HG03575 (cell line): ENCODE measurements at regions not wholly inside any gene's neighbourhood (a gene's known extent, or its start where the extent isn't known, plus 50 kb on each side); places are given as distances from the start of the nearest gene placed in this dataset.
"Not testable (repeated sequence)": the region's sequence is repeated elsewhere in the genome, so short reads cannot be mapped to it uniquely, and the experiment has no call there.

ENCODE experiments used
- ATAC-seq: cut with Tn5 transposase; IDR thresholded peaks from one replicate; pipeline ENCODE4 v1.9.1; 2021; ENCODE audit not compliant: unreplicated experiment, insufficient number of reproducible peaks, low FRiP score; ENCODE audit errors: extremely low read depth

DNA sequence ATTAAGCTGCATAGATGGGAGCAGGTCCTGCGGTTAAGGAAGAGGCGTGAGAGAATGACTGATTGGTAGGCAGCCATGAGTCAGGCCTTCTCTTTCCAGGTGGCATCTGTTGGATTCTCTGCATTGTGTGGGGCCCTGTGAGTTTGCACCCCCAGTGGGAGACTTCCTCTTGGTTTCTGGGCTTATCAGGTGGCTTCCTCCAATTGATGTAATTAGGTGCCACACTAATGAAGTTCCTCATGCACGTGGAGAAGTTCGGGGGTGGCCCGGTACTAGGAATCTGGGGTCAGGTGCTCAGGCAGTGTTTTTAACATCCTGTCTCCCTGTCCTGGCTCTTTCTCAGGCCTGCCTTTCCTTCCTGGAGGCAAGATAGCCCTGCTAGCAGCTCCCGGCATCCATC, 765.1 kb upstream of the TMEM132C start:
- no peak for ATAC-seq

DNA sequence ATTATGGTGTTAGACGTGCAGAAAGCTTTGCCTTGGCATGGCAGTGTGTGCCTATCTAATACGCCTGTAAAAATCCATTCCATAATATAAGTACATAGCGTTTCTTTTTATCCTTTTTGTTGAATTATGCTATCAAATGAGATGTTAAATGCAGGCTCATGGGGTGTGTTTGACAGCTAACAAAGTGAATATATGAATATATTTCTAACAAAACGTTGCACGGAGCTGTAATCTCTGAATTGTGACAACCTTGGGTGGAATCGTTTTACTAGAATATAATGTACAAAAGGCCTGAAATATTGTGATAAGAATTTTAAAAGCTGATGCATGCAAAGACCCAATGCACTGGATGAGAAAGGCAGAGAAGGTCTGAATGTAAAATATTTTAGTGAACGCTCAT, 763.7 kb upstream of the TMEM132C start:
- no peak for ATAC-seq

DNA sequence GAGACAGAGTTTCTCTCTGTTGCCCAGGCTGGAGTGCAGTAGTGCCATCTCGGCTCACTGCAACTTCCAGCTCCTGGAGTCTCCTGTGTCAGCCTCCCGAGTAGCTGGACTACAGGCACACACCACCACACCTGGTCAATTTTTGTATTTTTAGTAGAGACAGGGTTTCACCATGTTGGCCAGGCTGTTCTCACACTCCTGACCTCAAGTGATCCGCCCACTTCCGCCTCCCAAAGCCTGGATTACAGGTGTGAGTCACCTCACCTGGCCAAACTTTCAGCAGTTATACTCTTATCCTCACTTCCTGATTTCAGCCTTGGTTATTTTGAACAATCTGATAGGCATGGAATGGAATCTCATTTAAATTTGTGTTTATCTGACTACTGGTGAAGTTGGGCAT, 763.0 kb upstream of the TMEM132C start:
- not testable (repeated sequence) for ATAC-seq

DNA sequence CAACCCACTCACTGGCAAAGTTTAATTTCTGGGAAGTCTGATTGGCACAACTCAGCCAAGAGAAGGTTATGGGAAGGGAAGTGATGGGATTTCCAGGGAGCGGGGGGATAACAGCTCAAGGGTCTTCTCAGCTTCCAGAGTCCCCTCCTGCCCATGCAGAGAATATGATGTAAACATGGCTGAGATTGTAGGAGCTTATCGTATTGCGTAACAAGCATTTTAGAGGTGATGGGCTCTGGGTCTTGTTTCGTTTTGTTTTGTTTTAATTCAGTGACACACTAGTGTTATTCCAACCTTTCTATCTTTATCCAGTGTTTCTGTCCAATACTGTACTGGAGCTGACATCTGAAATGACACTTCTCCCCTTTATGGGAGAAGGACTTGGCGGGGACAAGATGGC, 762.1 kb upstream of the TMEM132C start:
- ATAC-seq, result no peak

DNA sequence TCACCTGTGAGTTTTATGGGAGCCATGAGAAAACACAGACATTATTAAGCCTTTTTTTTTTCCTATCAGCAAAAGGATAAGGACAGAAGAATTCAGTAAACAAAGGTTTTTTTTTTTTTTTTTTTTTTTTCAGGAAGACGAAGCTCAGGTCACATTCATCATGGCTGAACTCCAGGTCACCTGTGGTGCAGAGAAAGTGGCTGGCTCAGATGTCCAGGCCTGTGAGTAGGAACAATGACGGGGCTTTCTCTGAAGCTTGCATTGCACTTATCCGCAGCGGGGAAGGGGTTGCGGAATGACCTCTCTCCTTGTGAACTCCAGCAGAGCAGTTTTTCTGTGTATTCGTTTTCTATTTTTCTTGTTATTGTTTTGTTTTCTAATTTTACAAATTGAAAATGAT, 759.6 kb upstream of the TMEM132C start:
- no peak for ATAC-seq

DNA sequence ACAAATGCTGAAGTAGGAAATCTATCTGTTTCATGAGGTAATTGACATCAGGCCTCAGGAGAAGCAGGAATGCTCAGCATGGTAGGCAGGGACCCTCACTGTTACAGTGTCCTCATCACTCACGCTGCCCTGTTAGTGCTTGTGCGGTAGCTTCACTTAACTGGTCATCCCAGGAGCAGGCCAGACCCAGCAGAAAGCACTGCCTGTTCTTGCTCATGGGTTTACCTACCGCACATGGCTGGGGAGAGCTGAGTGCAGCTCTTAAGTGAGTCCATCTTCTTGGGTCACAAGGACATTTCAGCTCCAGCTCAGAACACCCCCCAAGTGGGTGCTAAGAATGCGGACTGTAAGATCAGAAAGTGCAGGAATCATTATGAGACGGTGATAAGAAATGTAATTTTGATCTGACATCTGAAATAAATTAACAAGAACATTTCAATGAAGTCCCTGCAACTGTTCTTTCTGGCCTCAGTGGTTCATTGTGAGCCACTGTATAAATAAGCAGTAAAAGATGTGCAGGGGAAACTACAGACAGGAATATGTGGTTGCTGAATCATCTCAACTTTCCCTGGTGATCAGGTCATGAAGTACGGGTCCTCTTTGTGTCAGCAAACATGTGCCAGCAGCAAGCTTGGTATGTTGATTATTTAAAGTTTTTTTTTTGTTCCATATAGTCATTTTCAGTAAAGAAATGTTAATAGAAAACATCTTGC, 757.7 kb upstream of the TMEM132C start:
- ATAC-seq, result no peak

DNA sequence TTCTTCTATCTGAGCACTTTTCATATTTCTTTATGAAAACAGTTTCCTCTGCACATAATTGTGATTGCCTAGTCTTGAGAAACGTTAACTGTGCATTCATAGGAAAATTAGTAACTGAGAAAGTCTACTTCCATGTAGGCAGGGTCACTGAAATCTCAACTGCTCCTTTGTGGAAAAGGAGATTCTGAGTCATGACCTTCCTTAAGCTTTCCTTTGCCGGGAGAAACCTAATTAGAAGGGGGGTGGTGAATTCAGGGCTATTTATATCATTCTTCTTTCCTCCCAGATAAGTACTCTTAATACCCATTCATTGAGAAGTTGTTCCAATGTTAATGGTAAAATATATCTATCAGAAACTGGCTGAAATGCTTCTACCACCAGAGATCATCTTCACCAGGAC, 751.0 kb upstream of the TMEM132C start:
- no peak for ATAC-seq

DNA sequence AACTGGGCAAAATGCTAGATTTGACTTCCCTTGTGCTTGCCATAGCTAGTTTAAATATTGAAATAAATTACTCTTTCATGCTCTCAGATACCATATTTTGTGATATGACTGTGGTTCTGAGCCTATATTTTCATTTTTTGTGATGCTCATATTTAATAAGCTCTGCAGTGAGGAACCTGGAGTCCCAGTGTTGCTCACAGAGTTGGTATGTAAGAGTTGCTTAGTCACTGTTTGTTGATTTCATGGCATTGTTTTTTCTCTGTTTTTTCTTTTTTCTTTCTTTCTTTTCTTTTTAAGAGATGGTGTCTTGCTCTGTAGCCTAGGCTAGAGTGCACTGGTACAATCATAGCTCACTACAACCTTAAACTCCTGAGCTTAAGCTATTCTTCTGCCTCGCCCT, 750.5 kb upstream of the TMEM132C start:
- ATAC-seq, result no peak

DNA sequence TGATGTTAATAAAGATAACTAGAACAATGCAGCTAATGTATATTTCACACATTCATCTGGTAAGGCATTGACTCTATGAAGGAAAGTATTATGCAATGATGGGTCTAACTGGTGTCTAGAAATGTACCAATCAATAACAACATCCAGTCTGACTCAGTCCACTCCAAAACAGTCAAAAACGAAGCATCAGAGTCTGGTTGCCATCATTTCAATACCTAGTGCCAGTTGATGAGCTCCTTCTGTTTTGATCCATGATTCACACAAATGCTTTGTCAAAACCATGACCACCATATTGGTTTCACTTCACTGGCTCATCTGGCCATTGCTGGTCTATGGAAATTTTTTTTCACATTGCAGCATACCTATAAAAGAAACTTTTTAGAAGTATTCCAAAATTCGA, 747.2 kb upstream of the TMEM132C start:
- ATAC-seq, result no peak

DNA sequence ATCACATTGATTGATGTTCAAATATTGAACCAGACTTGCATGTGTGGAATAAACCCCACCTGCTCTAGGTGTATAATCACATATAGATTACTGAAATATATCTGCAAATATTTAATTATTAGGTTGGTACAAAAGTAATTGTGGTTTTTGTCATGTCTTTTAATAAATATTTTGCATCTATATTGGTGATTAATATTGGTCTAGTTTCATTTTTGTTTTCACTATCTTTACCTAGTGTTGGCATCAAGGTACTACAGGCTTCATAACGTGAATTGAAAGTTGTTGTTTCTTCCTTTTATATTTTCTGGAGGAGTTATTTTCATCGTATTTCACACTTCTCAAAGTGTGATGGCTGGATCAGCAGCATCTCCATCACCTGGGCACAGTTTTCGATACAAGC, 740.0 kb upstream of the TMEM132C start:
- ATAC-seq, result no peak

DNA sequence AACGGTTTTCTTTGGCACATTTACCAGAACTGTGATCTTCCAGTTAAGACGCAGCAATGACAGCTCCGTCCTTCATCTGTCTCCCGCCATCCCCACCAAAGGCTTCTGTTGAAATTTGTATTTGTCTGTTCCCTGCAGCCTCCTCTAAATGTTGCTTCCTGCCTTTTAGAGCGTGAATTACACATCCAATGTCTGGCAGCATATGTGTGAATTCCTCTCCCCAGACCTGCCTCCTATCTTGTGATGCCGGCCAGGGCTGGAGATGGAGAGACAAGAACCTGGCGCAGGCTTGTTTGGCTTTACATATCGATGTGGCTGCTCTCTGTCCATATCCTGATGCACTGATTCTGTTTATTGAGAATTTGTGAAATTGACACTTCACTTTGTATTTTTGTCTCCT, 738.4 kb upstream of the TMEM132C start:
- ATAC-seq, result no peak

DNA sequence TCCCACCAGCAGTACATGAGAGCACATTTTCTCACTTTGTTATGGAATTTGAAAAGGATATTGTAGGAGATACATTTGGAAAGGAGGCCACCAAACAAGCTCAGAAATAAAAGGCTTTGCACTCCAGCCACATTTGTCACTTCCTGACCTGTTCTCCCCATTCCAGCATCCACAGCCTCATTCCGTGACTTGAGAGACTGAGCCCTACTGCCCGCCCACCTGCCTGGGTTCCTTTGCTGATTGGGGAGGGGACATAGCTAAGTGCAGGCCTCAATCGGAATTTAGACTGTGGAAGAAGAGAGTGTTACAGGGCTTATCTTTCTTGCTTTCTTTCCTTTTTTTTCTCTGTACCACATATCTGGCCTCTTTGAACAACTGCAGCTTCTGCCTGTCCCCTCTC, 735.4 kb upstream of the TMEM132C start:
- no peak for ATAC-seq

DNA sequence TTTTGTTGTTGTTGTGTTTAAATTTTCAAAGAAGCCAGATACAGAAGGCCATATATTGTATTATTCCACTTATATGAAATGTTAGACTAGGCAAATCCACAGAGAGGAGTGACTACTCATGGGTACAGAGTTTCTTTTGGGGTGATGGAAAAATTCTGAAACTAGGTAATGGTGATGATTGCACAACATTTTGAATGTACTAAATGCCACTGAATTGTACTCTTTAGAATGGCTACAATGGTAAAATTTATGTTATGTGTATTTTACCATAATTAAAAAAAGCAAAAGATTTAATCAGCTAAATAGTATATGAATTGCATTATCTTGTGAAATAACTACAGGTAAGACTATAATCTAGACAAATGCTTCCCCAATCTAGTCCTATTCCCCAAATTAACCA, 733.6 kb upstream of the TMEM132C start:
- ATAC-seq, result no peak

DNA sequence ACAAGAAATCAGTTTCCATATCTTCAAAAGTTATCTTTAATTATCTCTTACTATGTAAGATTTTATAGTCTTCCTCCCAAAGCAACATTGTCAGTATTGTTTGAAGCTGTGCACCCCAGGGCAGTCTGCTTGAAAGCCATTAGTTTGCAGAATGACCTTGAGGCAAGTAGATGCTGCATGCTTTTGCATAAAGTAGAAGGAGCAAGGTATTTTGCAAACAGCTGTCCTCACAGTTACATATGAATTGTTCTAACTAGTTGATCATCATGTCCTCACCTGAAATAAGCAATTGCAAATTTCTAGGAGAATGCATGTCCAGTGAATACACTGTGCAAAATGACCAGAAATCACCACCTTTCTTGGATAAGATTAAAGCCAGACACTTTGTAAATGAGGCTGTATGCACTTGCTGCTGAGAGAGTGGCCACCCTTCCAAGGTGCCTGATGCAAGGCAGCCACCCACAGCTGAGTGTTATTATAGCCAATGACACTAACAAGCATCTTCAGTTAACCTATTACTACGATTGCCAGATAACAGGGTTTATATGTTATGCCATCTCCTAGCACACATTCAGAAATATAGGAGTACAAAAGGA, 730.0 kb upstream of the TMEM132C start:
- no peak for ATAC-seq

DNA sequence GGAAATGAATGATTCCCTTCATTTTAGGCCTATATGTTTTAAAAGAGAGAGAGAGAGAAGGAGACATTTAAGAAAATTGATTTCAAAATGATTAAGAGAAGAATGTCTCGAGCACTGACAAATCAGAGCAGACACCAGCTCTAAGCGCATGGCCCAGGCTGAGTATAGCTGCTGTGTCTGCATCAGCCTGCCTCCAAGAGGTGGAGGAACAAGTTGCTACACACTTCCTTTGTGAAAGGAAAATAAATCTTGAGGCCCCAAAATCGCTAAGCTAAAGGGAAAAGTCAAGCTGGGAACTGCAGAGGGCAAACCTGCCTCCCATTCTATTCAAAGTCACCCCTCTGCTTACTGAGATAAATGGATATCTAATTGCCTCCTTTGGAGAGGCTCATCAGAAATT, 728.7 kb upstream of the TMEM132C start:
- no peak for ATAC-seq

DNA sequence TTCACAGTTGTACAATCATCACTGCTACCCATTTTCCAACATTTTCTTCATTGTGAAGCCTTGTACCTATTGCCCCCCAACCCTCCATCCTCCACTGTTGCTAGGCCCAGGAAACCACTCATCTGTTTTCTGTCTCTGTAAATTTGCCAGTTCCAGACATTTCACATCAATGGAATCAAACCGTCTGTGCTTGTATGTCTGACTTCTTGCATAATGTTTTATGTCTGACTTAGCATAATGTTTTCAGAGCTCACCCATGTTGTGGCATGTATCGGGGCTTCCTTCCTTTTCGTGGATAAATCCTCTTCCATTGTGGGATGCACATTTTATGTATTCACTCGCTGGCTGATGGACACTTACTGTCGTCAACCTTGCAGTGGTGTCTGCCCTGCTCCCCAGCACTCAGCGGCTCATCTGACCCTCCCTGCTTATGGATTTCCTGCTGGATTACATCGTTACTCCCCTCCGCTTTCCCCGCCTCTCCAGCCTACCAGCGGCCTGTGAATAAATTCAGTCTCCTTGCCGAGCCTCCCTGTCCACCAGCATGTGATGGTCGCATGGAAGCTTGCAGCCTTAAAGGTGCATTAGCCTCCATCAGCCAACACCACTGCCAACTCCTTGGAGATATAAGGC, 727.6 kb upstream of the TMEM132C start:
- ATAC-seq, result no peak

DNA sequence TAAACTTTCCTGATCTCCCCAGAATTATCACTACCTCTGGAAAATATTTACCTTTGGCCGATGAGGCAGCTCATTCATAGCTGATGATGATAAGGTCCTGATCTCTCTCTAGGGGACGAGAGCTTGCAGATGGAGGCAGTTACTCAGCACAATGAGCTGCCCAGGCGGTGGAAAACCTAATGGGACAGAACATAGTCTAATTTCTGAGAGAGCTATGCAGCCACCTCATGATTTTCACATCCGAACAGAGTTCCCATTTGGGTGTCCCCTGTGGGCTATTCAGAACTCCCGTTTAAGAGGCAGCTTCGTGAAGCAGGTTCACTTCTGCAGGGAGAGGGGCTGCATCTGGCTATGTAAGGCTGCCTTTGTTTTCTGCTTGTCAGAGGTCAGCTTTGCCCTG, 724.6 kb upstream of the TMEM132C start:
- no peak for ATAC-seq

DNA sequence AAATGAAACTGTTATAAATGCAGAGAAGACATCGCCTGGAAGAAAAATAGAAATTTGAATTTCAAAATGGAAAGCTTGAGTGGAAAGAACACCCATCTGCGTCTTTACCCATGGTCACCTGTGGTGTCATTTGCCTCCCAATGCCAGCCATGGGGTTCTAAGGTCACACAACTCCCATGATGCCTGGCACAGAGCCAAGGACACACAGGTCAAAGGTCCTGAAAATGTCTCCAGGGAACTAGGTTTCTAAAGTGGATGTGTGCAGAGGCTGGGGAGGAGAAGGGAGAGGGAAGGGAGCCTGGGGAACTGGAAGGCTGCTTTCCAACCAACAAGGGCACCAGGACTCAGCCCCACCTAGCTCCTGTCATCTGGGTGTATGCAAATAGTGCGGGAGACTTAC, 724.0 kb upstream of the TMEM132C start:
- no peak for ATAC-seq

DNA sequence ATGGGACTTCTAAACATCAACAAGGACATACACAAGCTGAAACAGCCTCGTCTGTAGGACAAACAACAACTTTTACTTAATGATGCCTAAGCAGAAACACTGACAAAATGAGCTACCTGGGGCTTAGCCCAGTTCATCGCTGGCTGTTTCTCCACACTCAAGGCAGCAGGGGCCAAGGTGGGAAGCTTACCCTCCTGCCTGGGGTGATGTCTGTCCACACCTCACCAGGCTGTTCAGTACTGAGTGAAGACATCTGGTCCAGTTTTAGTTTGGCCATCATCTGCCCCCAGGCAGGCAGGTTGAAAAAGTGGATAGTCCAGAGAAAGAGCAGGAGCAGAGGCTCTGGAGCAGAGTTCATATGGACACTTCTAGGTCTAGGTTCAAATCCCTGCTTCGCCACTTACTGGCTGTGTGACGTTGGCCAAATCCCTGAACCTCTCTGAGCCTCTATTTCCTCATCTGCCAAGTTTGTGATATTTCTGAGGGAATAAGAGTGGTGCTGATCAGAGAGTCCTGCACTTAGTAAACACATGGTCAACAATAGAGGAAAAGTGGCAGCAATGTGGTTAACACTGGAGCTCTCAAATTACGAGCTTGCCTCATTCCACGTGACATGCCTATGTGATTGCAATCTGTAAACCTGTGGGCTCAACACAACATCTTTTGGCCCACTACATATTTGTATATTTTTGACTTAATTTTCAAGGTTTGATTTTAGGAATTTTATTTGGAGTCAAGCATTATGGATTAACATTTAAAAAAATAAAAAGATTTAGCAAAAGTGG, 720.1 kb upstream of the TMEM132C start:
- ATAC-seq, result no peak

DNA sequence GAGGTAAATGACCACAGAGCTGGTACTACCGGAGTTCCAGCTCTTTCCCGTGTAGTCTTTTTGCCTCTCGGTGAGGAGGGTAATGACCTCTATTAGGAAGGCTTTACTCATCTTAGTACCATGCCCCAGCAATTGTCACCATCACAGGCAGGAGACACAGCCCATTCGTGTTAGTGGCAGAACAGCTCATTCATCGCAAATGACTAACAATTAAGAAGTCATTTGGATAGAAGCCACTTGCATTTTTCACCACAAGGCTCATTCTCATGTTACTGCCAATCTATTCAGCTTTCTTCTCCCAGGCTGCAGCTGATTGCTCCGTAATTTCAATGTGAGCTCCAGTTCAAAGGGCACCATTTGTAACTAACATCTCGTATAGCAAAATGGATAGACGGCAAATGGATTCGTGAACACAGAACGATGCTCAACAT, 718.8 kb upstream of the TMEM132C start:
- no peak for ATAC-seq
